GM18520 (cell line): ENCODE measurements at regions not wholly inside any gene's neighbourhood (a gene's known extent, or its start where the extent isn't known, plus 50 kb on each side); places are given as distances from the start of the nearest gene placed in this dataset.
"Not testable (repeated sequence)": the region's sequence is repeated elsewhere in the genome, so short reads cannot be mapped to it uniquely, and the experiment has no call there.

Experiments
- ATAC-seq: cut with Tn5 transposase; IDR thresholded peaks from one replicate; pipeline ENCODE4 v1.9.1; 2021; ENCODE audit not compliant: unreplicated experiment

GRCh38 chr2:16079637-16080036 lies 139.3 kb downstream of the MYCN start:
- ATAC-seq = no peak

- ATAC-seq = no peak
Observed at GRCh38 chr2:16077601-16078000, 137.3 kb downstream of the MYCN start.

DNA sequence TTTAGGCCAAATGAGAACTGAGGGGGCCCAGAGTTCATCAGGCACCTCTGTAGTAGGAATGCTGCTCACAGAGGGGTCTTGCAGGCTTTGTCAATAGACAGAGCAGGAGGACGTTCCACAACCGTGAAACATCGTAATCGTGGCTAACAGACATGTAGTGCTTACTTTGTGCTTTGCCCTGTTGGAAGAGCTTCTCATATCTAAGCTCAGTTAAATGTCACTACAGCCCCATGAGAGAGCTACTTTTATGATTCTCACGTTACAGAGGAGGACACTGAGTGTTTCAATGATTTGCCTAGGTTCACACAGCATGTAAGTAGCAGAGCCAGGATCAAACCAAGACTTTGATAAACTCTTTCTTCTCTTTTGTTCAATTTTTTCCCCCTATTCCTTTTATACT lies 136.6 kb downstream of the MYCN start:
- no peak for ATAC-seq

GRCh38 chr2:16075045-16076012 lies 135.0 kb downstream of the MYCN start:
- no peak for ATAC-seq

GRCh38 chr2:16073921-16074425 lies 133.6 kb downstream of the MYCN start:
- no peak for ATAC-seq

DNA sequence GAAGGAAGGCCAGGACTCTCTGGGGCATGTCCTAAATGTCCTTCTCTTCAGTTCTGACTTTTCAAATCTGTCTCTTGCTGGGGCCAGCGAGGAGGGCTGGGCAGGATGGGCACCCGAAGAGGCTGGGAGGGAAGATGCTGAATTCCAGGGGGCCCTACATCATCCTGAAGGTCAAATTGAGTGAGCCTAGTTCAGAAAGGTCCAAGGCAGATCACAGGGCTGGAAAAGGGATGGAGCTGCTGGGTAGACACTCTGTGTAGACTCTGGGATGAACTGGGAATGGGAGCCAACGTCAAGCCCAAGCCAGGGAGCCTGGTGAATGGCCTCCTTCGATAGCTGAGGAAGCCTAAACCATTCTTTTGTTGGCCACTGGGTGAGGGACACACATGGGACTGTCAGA lies 133.1 kb downstream of the MYCN start:
- no peak for ATAC-seq

DNA sequence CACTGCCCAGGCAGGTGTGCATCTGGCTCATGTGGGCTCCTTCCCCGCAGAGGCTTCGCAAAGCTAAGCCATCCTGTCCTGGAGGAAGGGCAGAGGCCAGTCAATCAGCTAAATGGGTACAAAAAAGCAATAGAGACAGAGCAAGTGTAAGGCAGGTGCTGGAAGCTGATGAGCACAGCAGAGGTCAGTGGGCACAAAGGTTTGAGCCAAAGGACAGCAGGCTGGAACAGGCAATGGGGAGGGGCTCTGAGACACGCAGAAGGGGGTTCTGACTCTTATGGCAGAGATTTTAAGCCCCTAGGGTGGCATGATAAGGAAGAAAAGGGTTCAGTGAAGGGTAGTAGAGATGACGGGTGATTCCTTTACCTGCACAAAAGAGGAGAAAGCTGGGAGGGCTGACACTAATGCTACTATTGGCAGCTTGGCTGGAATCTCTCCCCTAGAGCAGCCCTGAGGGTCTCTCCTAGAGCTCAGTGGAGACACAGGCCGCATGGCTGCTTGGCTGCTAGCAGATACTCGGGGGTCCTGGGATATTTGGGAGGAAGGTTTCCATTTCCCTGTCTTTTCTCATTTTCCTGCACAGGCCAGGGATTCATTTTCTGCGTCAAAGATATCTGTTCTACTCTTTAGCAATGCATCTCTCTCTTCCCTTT lies 132.4 kb downstream of the MYCN start:
- ATAC-seq = no peak

DNA sequence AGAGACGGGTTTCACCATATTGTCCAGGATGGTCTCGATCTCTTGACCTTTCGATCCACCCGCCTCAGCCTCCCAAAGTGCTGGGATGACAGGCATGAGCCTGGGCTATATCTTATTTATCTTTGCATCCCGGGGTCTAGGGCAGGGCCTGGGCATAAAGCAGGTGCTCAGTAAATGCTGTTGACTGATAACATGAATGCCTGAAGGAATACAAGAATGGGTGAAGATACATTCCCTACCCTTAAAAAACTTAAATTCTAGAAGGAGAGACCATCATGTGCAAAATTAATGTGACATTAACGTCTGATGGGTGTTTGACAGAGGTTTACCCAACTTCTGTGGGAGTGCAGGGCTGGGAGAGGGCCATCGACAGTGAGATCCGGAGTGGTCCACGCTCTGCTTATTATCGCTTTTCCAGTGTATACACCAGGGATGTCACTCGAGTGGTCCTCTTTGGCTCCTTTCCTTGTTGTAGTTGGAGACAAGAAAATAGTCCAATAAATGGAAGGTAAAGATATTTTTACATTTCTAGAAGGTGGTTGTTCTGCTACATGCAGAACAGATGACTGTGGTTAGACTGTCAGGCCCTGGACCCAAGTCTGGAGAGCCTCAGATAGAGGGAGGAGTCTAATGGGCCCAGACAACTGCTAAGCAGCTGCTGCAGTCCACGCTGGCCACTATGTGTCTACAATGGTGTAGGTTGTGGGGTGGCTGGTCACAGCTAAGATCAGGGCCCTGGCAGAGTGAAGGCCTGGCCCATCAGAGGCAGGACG lies 131.7 kb downstream of the MYCN start:
- ATAC-seq = no peak

- no peak for ATAC-seq
Observed at GRCh38 chr2:16071039-16071864, 130.9 kb downstream of the MYCN start.

DNA sequence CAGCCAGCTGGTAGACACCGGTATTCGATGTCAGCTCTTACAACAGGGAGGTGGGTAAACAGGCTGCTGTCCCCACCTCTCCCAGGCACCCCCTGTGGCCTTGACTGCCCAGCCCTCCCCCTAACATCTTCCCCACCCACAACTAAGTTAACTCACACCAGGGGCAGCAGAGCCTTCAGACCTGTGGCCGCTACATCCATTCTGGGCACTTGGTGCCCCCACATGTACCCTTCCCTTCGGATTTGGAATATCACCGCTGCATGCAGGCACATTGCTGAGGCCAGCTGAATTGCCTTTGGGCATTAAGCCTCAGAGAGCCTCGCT lies 130.3 kb downstream of the MYCN start:
- no peak for ATAC-seq

- ATAC-seq = no peak
Observed at GRCh38 chr2:16069933-16070647, 129.7 kb downstream of the MYCN start.

DNA sequence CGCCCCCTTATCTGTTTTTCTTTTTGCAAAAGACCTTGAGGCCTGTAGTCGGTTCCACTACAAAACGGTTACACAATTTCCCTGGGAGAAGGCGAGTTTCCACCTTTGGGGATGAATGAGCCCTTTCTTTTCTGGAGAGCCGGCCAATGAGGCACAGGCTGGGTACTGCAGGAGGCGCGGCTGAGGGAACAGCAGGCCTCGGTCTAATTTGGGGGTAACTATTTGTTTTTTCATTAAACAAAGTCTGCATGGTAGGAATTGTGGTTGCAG lies 129.2 kb downstream of the MYCN start:
- ATAC-seq = no peak

DNA sequence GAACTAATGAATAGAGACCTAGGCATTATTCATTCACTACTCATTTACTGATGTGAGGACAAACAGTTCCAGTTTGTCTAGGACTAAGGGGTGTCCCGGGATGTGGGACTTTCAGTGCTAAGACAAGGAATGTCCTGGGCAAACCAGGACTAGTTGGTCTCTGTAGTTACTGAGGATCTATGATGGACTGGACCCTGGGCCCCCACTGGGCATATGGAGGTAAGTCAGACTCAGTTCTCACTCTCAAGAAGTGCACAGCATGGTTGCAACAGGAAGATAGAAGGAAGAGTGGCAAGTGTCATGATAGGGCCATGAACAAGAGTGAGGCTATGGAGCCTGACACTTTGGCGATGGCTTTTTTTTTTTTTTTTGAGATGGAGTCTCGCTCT lies 128.2 kb downstream of the MYCN start:
- ATAC-seq = no peak

DNA sequence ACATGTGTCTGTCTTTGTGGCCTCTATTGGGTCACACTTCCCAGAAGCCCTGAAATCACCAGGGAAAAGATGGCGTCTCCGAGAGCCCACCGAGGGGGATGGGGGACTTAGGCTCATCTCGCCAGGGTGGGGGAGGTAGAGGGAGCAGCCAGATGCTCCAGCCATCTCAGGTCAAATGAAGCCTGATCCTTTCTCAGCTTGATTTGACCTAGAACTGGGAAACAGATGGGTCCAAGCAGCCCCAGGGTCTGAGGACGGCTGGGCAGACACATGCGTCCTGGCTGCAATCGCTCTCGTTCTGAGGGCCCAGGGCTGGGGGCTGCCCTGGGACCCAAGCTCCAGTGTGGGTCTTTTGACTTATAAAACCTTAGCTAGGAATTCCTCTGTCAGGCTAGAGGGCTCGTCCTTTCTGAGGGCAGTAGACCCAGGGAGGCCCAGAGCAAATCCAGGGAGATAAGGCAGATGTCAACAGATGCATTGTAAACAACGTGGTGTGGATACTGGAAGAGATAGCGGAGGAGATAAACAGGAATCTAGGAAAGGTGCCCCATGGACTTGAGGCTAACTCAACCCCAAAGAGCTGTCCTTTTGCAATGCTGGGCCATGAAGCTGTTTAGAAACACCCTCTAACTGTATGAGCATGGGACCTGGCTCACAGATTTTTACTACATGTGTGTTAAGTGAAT lies 127.7 kb downstream of the MYCN start:
- ATAC-seq = no peak

- ATAC-seq = no peak
Observed at GRCh38 chr2:16067444-16067843, 127.1 kb downstream of the MYCN start.

- ATAC-seq = no peak
Observed at GRCh38 chr2:16067037-16067406, 126.7 kb downstream of the MYCN start.

DNA sequence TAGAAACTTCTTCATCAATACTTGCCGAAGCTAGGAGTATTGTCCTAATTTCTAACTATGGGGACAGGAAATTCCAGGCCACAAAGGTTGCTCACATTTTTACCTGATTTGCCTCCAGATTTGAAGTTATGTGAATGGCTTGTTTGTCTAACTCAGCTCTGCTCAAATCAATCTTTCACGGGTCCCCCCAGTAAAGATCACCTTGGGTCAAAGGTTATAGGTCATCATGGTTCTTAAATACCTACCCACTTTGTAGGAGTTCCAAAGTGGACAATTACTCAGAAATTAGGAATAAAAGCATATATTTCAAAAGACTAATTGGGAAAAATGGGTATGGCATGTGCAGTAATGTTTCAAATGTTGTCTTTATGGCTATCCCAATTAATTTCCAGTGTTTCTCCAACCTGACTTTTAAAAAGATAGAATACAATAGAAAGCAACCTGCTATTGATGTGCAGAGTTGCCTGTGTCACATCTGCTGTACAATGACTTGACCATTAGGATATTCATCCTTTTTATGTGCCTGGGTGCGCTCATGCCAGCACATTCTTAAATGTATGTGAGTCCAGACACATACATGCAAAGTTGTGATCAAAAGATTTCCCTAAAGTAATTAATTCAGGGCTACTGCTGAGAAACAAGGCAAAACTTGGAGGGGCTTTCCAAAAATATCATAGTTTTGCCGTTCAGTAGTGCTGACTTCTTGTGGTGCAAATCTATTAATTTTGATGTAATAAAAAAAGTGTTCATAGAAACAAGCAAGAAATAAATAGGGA lies 126.1 kb downstream of the MYCN start:
- no peak for ATAC-seq

DNA sequence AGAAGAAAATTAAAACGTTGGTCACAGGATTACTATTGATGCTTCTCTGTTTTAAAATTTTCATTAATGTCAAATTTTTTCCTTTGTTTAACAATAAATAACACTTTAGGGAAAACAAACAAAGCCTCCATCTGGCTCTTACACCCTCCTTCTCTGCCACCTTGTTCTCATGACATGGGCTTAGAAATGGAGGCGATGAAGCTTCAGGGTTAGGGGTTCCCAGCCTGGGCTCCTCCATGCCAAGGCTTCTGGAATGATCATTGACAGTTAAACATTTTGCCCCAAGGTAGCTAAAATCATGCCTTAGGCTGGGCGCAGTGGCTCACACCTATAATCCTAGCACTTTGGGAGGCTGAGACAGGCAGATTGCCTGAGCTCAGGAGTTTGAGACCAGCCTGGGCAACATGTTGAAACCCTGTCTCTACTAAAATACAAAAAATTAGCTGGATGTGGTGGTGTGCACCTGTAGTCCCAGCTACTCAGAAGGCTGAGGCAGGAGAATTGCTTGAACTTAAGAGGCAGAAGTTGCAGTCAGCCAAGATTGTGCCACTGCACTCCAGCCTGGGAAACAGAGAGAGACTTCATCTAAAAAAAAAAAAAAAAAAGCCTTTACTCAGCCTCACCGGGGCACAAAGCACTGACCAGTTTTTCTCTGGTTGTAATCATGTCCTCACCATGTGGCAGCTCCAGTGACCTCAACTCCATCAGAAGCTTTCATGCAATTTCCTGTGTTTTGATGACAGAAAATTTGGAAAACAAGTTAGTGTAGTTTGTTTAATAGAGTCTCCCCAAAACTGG lies 125.1 kb downstream of the MYCN start:
- not testable (repeated sequence) for ATAC-seq
